Inflammatory macrophage (primary cell): ENCODE measurements at regions not wholly inside any gene's neighbourhood (a gene's known extent, or its start where the extent isn't known, plus 50 kb on each side); places are given as distances from the start of the nearest gene placed in this dataset.

Experiments used
- DNase-seq, 2 donors: peaks; one replicate each; pipeline ENCODE4 v3.0.0-alpha.2; 2020 to 2022

- no peak for DNase-seq
Observed at GRCh38 chr2:118738524-118739308, 108.7 kb downstream of the EN1 start.

- no peak for DNase-seq
Observed at GRCh38 chr2:118738106-118738505, 109.3 kb downstream of the EN1 start.

GRCh38 chr2:118737684-118738083 is 109.8 kb downstream of the EN1 start:
- no peak for DNase-seq

- no peak for DNase-seq
Observed at GRCh38 chr2:118732432-118732831, 115.0 kb downstream of the EN1 start.

- no peak for DNase-seq
Observed at GRCh38 chr2:118731413-118731812, 116.0 kb downstream of the EN1 start.

- no peak for DNase-seq
Observed at GRCh38 chr2:118730405-118730804, 117.0 kb downstream of the EN1 start.

- DNase-seq, result no peak
Observed at GRCh38 chr2:118729760-118730159, 117.7 kb downstream of the EN1 start.

- DNase-seq, result no peak
Observed at GRCh38 chr2:118728984-118729383, 118.5 kb downstream of the EN1 start.

GRCh38 chr2:118726821-118727220 is 120.6 kb downstream of the EN1 start:
- no peak for DNase-seq

- DNase-seq, result no peak
Observed at GRCh38 chr2:118723394-118723793, 124.1 kb downstream of the EN1 start.

GRCh38 chr2:118722976-118723375 is 124.5 kb downstream of the EN1 start:
- no peak for DNase-seq

GRCh38 chr2:118721817-118722551 is 125.5 kb downstream of the EN1 start:
- no peak for DNase-seq

GRCh38 chr2:118720866-118721265 is 126.6 kb downstream of the EN1 start:
- DNase-seq, result no peak

- DNase-seq, result no peak
Observed at GRCh38 chr2:118718921-118719320, 128.5 kb downstream of the EN1 start.

GRCh38 chr2:118716102-118716501 is 131.3 kb downstream of the EN1 start:
- DNase-seq, result no peak

- no peak for DNase-seq
Observed at GRCh38 chr2:118714118-118714517, 133.3 kb downstream of the EN1 start.

- no peak for DNase-seq
Observed at GRCh38 chr2:118711603-118712002, 135.8 kb downstream of the EN1 start.

- no peak for DNase-seq
Observed at GRCh38 chr2:118710481-118710880, 137.0 kb downstream of the EN1 start.

- DNase-seq, result no peak
Observed at GRCh38 chr2:118709786-118710185, 137.7 kb downstream of the EN1 start.

- no peak for DNase-seq
Observed at GRCh38 chr2:118706844-118707243, 140.6 kb downstream of the EN1 start.

- no peak for DNase-seq
Observed at GRCh38 chr2:118706371-118706770, 141.1 kb downstream of the EN1 start.

- no peak for DNase-seq
Observed at GRCh38 chr2:118705032-118705431, 142.4 kb downstream of the EN1 start.

- DNase-seq, result no peak
Observed at GRCh38 chr2:118699447-118700175, 147.8 kb downstream of the EN1 start.

GRCh38 chr2:118698564-118698963 is 148.9 kb downstream of the EN1 start:
- no peak for DNase-seq
